AG09319 (cell line): ENCODE measurements at regions not wholly inside any gene's neighbourhood (a gene's known extent, or its start where the extent isn't known, plus 50 kb on each side); places are given as distances from the start of the nearest gene placed in this dataset.

Experiments
- DNase-seq: peaks from one replicate; pipeline ENCODE4 v3.0.0-alpha.2; 2010; ENCODE audit warnings: low read depth; ENCODE audit errors: extremely low read depth
- TF ChIP-seq, protein P1 (sequence below): IDR thresholded peaks from 2 replicates; pipeline ENCODE4 v1.5.1; 2011; ENCODE audit warnings: low read depth, mild to moderate bottlenecking, inconsistent platforms, low read length, moderate library complexity

DNA sequence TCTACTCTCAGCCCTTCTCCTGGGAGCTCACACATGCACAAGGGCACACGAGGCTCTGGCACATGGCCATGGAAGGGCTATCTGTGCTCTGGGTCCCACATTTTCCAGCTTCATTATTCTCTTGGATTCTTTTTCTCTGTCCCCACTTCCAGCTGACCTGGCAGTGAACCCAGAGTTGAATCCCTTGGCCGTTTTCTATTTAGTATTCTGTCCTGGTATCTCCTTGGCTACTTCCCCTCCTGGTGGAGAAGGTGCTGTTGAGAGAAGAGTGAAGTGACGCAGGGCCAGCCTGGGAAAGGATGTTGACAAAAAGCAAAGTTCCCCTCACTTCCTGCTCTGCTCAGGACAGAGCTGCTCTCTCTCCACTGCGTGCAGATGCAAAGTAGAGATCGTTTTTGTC, 303.1 kb downstream of the IRS2 start:
- TF ChIP-seq, protein P1, sequence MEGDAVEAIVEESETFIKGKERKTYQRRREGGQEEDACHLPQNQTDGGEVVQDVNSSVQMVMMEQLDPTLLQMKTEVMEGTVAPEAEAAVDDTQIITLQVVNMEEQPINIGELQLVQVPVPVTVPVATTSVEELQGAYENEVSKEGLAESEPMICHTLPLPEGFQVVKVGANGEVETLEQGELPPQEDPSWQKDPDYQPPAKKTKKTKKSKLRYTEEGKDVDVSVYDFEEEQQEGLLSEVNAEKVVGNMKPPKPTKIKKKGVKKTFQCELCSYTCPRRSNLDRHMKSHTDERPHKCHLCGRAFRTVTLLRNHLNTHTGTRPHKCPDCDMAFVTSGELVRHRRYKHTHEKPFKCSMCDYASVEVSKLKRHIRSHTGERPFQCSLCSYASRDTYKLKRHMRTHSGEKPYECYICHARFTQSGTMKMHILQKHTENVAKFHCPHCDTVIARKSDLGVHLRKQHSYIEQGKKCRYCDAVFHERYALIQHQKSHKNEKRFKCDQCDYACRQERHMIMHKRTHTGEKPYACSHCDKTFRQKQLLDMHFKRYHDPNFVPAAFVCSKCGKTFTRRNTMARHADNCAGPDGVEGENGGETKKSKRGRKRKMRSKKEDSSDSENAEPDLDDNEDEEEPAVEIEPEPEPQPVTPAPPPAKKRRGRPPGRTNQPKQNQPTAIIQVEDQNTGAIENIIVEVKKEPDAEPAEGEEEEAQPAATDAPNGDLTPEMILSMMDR, result no peak
- no peak for DNase-seq

DNA sequence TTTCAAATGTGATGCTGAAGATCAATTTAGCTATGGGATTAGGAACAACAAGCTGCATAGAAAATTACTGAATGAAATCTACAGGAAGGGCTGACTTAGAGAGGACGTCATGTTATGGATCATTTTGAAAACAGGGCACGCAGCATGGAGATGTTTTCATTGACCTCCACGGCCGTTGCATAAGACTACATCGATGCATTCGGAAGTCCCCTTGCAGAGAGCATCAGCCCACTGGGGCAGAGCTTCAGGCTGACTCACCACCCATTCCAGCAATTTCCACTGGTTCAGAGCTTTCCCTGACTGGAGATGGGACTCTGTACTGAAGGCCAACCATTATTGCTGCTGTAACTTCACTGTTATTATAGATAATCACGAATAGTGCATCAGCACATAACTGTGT, 305.3 kb downstream of the IRS2 start:
- TF ChIP-seq, protein P1, result no peak
- no peak for DNase-seq

DNA sequence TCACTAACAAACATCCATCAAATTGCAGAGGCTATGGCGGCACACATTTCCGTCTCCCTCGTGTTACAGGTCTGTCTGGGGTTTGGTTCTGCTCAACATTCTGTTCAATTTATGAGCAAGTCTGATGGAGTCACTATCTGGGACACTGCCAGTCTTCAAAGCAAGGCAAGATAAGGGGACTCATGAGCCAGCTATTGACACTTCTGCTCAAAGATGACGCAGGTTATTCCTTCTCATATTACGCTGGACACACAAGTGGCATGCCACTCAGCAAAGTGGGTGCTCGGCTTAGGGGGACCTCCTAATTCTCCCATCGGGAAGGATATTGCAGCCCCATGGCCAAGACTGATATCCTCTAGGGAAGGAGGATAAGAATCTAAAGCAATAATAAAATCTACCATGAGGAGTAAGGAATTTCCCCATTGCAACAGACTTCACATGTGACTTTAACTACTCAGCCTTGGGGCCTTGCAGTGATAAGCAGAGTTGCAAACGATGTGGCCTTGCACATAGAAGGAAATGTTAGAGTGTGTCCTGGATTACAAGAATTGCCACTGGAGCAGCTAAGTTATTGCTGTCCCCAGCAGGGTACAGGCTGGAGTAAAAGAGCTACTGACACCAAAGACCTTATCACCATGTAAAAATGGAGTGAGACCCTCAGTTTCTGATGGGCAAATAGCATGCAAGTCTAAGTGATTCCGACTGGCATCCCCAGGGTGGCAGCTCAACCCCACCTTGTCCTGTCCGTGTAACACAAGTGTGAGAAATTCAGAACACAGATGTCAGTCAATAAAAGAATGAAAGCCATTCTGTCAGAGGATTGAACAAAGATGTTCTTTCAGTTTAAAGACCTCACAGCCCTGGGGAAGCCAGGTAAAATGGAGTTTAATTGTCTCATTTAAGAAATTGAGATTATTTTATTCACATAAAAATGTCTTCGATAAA, 306.1 kb downstream of the IRS2 start:
- TF ChIP-seq, protein P1, result no peak
- DNase-seq, result no peak

DNA sequence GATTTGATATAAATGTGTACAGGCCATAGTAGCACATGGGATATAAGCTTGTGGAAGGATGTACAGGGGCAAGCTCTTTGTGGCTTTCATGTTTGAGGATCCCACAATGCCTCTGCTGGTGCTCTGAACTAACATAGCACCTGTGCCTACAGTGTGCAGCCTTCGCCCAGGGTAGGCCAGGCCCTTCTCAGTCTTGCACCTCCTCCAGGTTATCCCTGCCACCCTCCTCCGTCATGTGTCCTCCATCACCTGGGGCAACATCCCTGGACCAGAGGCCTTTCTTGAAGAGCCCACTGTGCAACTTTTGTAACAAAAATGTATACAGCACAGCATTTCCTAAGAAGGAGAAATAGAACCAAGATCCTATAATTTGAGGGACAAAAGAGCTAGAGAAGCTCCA, 306.8 kb downstream of the IRS2 start:
- no peak for DNase-seq
- TF ChIP-seq, protein P1, result no peak

DNA sequence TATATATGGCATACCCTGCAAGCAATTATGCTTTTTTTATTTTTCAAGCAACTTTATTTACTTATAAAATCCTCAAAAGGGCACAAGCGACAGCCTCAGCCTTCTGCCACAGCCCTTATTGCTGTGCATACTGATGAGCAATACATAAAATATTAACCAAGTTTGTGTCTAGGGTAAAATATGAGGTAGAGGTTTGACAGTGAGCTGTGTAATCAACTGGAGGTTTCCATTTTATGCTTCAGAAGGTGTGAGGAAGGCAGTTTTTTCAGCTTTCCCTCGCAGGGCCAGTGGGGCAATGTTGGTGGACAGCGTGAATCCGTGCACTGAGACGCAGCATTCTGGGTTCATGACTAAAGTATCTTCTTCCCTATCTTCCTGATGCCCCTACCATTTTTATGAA, 310.4 kb downstream of the IRS2 start:
- no peak for DNase-seq
- TF ChIP-seq, protein P1, result no peak

DNA sequence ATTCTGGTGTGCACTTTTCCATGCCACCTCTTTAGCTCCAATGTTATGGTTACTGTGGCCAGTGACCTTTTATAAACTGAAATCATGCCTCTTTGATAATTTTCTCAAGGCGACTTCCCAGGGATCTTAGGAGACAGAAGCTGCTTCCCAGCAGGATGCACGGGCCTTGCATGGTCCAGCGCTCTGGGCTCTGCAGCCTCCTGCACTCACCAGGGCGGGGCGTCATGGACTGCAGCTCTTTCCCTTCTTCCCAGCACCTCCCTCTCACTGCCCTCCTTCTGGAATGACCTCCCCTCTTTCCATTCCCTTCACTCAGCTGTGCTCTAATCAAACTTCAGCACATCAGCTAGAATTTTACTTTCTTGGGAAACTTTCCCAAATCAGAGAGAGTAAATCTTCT, 318.3 kb downstream of the IRS2 start:
- no peak for DNase-seq
- TF ChIP-seq, protein P1, result no peak

DNA sequence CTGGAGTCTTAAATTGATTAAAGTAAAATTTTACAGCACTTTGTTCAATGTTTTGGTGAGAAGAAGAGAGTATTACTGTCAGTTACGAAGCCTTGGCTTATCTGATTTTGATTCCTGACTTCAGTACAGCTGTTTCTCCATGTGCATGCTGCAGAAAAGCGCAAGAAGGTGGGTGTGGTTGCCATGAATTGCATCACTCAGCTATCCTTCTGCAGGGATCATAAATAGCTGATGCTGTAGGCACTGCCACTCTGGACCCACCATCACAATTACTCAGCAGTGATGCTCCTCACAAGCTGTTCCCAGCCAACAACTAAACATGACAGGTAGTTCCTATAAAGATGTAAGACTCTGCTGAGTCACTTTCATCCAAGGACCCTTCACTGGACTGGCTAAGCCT, 321.2 kb downstream of the IRS2 start:
- peak; percentile 30 for DNase-seq
- TF ChIP-seq, protein P1, result no peak
